ENCODE measurements at regions not wholly inside any gene's neighbourhood (a gene's known extent, or its start where the extent isn't known, plus 50 kb on each side); places are given as distances from the start of the nearest gene placed in this dataset.
"Not testable (repeated sequence)": the region's sequence is repeated elsewhere in the genome, so short reads cannot be mapped to it uniquely, and the experiment has no call there.

GRCh38 chr4:151484396-151485102, 75.6 kb downstream of the FHIP1A start:
- H3K27ac ChIP-seq (ENCODE audit: low read length), result no peak overlapping the region
- WGBS, result 36% methylated on average over 2 of the region's 2 CpGs
- H3K4me1 ChIP-seq (ENCODE audit: control insufficient read depth, insufficient read depth, low read length), result no peaks in the 10 kb centered on the region
- intact Hi-C loops (cut with DNase I), result no loop called here
- DNase-seq (no peak), ATAC-seq (no peak)
- H3K4me3 ChIP-seq (ENCODE audit: low read length), result no peak overlapping the region
- H3K27me3 ChIP-seq (ENCODE audit: control insufficient read depth, insufficient read depth), result no peaks in the 10 kb centered on the region
- H3K9me3 ChIP-seq (ENCODE audit: control insufficient read depth, low read length), result no peaks in the 10 kb centered on the region

GRCh38 chr4:151485541-151486131, 76.7 kb downstream of the FHIP1A start:
- DNase-seq (no peak), ATAC-seq (no peak)
- WGBS, result 89% methylated on average over 9 of the region's 9 CpGs
- Histone ChIP-seq H3K9me3 (ENCODE audit: control insufficient read depth, low read length) (no peaks in the 10 kb centered on the region), H3K4me1 (ENCODE audit: control insufficient read depth, insufficient read depth, low read length) (no peaks in the 10 kb centered on the region), H3K27ac (ENCODE audit: low read length) (no peak overlapping the region), H3K4me3 (ENCODE audit: low read length) (no peak overlapping the region), H3K27me3 (ENCODE audit: control insufficient read depth, insufficient read depth) (no peaks in the 10 kb centered on the region)
- intact Hi-C loops (cut with DNase I), result no loop called here

- Histone ChIP-seq H3K27me3 (ENCODE audit: control insufficient read depth, insufficient read depth) (no peaks in the 10 kb centered on the region), H3K27ac (ENCODE audit: low read length) (no peak overlapping the region), H3K9me3 (ENCODE audit: control insufficient read depth, low read length) (no peaks in the 10 kb centered on the region), H3K4me3 (ENCODE audit: low read length) (no peak overlapping the region), H3K4me1 (ENCODE audit: control insufficient read depth, insufficient read depth, low read length) (no peaks in the 10 kb centered on the region)
- intact Hi-C loops (cut with DNase I), result no loop called here
- WGBS, result 69% methylated on average over 3 of the region's 3 CpGs
- DNase-seq, result no peak
- no peak for ATAC-seq
These were observed 77.2 kb downstream of the FHIP1A start for GRCh38 chr4:151486168-151486567.

- Histone ChIP-seq H3K4me1 (ENCODE audit: control insufficient read depth, insufficient read depth, low read length) (no peaks in the 10 kb centered on the region), H3K4me3 (ENCODE audit: low read length) (no peak overlapping the region), H3K9me3 (ENCODE audit: control insufficient read depth, low read length) (no peaks in the 10 kb centered on the region), H3K27me3 (ENCODE audit: control insufficient read depth, insufficient read depth) (no peaks in the 10 kb centered on the region), H3K27ac (ENCODE audit: low read length) (no peak overlapping the region)
- ATAC-seq (no peak), DNase-seq (no peak)
- intact Hi-C loops (cut with DNase I), result no loop called here
- 75% methylated on average over 3 of the region's 3 CpGs for WGBS
These were observed 80.0 kb downstream of the FHIP1A start for GRCh38 chr4:151488968-151489367.

GRCh38 chr4:151489462-151490203, 80.7 kb downstream of the FHIP1A start:
- Histone ChIP-seq H3K27me3 (ENCODE audit: control insufficient read depth, insufficient read depth) (no peaks in the 10 kb centered on the region), H3K27ac (ENCODE audit: low read length) (no peak overlapping the region), H3K9me3 (ENCODE audit: control insufficient read depth, low read length) (no peaks in the 10 kb centered on the region), H3K4me3 (ENCODE audit: low read length) (no peak overlapping the region), H3K4me1 (ENCODE audit: control insufficient read depth, insufficient read depth, low read length) (no peaks in the 10 kb centered on the region)
- ATAC-seq, result no peak
- DNase-seq, result no peak
- intact Hi-C loops (cut with DNase I), result no loop called here
- WGBS, result 77% methylated on average over 9 of the region's 9 CpGs

GRCh38 chr4:151495612-151496011, 86.6 kb downstream of the FHIP1A start:
- ATAC-seq; H3K4me3 ChIP-seq (ENCODE audit: low read length); intact Hi-C loops (cut with DNase I); H3K9me3 ChIP-seq (ENCODE audit: control insufficient read depth, low read length); H3K4me1 ChIP-seq (ENCODE audit: control insufficient read depth, insufficient read depth, low read length); DNase-seq; H3K27ac ChIP-seq (ENCODE audit: low read length); H3K27me3 ChIP-seq (ENCODE audit: control insufficient read depth, insufficient read depth): not testable (repeated sequence)
- WGBS, result 74% methylated on average over 3 of the region's 3 CpGs

- DNase-seq, result peak in 1 of 3 donors; percentile 23
- H3K27me3 ChIP-seq (ENCODE audit: control insufficient read depth, insufficient read depth); H3K4me3 ChIP-seq (ENCODE audit: low read length); H3K9me3 ChIP-seq (ENCODE audit: control insufficient read depth, low read length); ATAC-seq; H3K4me1 ChIP-seq (ENCODE audit: control insufficient read depth, insufficient read depth, low read length); H3K27ac ChIP-seq (ENCODE audit: low read length); intact Hi-C loops (cut with DNase I): not testable (repeated sequence)
- WGBS, result 91% methylated on average over 11 of the region's 11 CpGs
These were observed 102.6 kb downstream of the FHIP1A start for GRCh38 chr4:151511548-151511947.

GRCh38 chr4:151517896-151518295, 108.9 kb downstream of the FHIP1A start:
- no peak for ATAC-seq
- Histone ChIP-seq H3K4me3 (ENCODE audit: low read length) (no peak overlapping the region), H3K4me1 (ENCODE audit: control insufficient read depth, insufficient read depth, low read length) (no peaks in the 10 kb centered on the region), H3K27ac (ENCODE audit: low read length) (no peak overlapping the region), H3K9me3 (ENCODE audit: control insufficient read depth, low read length) (no peaks in the 10 kb centered on the region), H3K27me3 (ENCODE audit: control insufficient read depth, insufficient read depth) (no peaks in the 10 kb centered on the region)
- intact Hi-C loops (cut with DNase I), result no loop called here
- DNase-seq, result no peak

GRCh38 chr4:151518359-151518758, 109.4 kb downstream of the FHIP1A start:
- Histone ChIP-seq H3K27me3 (ENCODE audit: control insufficient read depth, insufficient read depth) (no peaks in the 10 kb centered on the region), H3K4me3 (ENCODE audit: low read length) (no peak overlapping the region), H3K4me1 (ENCODE audit: control insufficient read depth, insufficient read depth, low read length) (no peaks in the 10 kb centered on the region), H3K9me3 (ENCODE audit: control insufficient read depth, low read length) (no peaks in the 10 kb centered on the region), H3K27ac (ENCODE audit: low read length) (no peak overlapping the region)
- intact Hi-C loops (cut with DNase I), result no loop called here
- ATAC-seq (no peak), DNase-seq (no peak)
- WGBS, result 53% methylated on average over 3 of the region's 3 CpGs

- no peak for DNase-seq
- ATAC-seq, result no peak
- intact Hi-C loops (cut with DNase I), result no loop called here
- WGBS, result 56% methylated on average over 2 of the region's 2 CpGs
- Histone ChIP-seq H3K9me3 (ENCODE audit: control insufficient read depth, low read length) (no peaks in the 10 kb centered on the region), H3K4me3 (ENCODE audit: low read length) (no peak overlapping the region), H3K27me3 (ENCODE audit: control insufficient read depth, insufficient read depth) (no peaks in the 10 kb centered on the region), H3K27ac (ENCODE audit: low read length) (no peak overlapping the region), H3K4me1 (ENCODE audit: control insufficient read depth, insufficient read depth, low read length) (no peaks in the 10 kb centered on the region)
These were observed 110.9 kb downstream of the FHIP1A start for GRCh38 chr4:151519728-151520415.
